OCI-LY7 (cell line): ENCODE measurements at regions not wholly inside any gene's neighbourhood (a gene's known extent, or its start where the extent isn't known, plus 50 kb on each side); places are given as distances from the start of the nearest gene placed in this dataset.

Source experiments
- BruUV-seq: library from RNA; stranded (reverse); fragments of 400-500 nt; replicated peaks from 2 replicates; lab custom pipeline; 2021; lab: Mats Ljungman, UMichigan
- CTCF ChIA-PET: fragments of 300-600 bp; sonication (Branson Sonifier 250); formaldehyde crosslinking; loops from one replicate; lab custom pipeline; 2022; ENCODE audit warnings: antibody characterized with exemption; ENCODE audit not compliant: unreplicated experiment; lab: Charles Lee
- POLR2A ChIA-PET: fragments of 300-600 bp; sonication (Branson Sonifier 250); formaldehyde crosslinking; loops from one replicate; lab custom pipeline; 2022; ENCODE audit warnings: antibody characterized with exemption; lab: Charles Lee
- DNase-seq: peaks from one replicate; pipeline ENCODE4 v3.0.0-alpha.2; 2015; ENCODE audit warnings: low spot score
- H2AFZ ChIP-seq: fragments of 200-600 bp; sonication (generic), shearing (Covaris generic); 2 replicates; pipeline ENCODE4 v1.6.1; 2014; ENCODE audit warnings: mild to moderate bottlenecking, antibody characterized with exemption, low read length, moderate library complexity
- H3K27ac ChIP-seq: fragments of 200-600 bp; sonication (generic); 2 replicates; pipeline ENCODE4 v1.5.1; 2014; ENCODE audit warnings: mixed run types, low read depth, mild to moderate bottlenecking, moderate library complexity, low read length, inconsistent platforms; ENCODE audit not compliant: poor library complexity, severe bottlenecking
- H3K36me3 ChIP-seq: fragments of 200-600 bp; sonication (generic); 2 replicates; pipeline ENCODE4 v1.6.1; 2014; ENCODE audit warnings: mild to moderate bottlenecking, antibody characterized with exemption, low read length, moderate library complexity, mixed read lengths; ENCODE audit not compliant: insufficient read depth
- H3K4me1 ChIP-seq: fragments of 200-600 bp; sonication (generic); 2 replicates; pipeline ENCODE4 v1.5.1; 2014; ENCODE audit warnings: mild to moderate bottlenecking, low read length; ENCODE audit not compliant: insufficient read depth, poor library complexity, severe bottlenecking
- H3K4me2 ChIP-seq: fragments of 200-600 bp; sonication (generic); 2 replicates; pipeline ENCODE4 v1.6.1; 2014; ENCODE audit warnings: mild to moderate bottlenecking, low read length
- H3K4me3 ChIP-seq: fragments of 200-600 bp; sonication (generic); 2 replicates; pipeline ENCODE4 v1.5.1; 2014; ENCODE audit warnings: mild to moderate bottlenecking, low read depth, low read length; ENCODE audit not compliant: poor library complexity, severe bottlenecking
- H3K79me2 ChIP-seq: fragments of 200-600 bp; sonication (generic); 2 replicates; pipeline ENCODE4 v1.6.1; 2016; ENCODE audit warnings: low read depth, mild to moderate bottlenecking, low read length, moderate library complexity, mixed read lengths; ENCODE audit not compliant: insufficient read depth
- H3K9me2 ChIP-seq: fragments of 200-600 bp; sonication (generic); 2 replicates; pipeline ENCODE4 v1.6.1; 2016; ENCODE audit warnings: mild to moderate bottlenecking, low read length, mixed read lengths; ENCODE audit not compliant: insufficient read depth
- H3K9me3 ChIP-seq: fragments of 200-600 bp; sonication (generic); 2 replicates; pipeline ENCODE4 v1.6.1; 2014; ENCODE audit warnings: mild to moderate bottlenecking, mixed run types, low read length, mixed read lengths
- H4K20me1 ChIP-seq: fragments of 200-600 bp; sonication (generic); 2 replicates; pipeline ENCODE4 v1.6.1; 2014; ENCODE audit warnings: mild to moderate bottlenecking, antibody characterized with exemption, low read length, moderate library complexity, mixed read lengths; ENCODE audit not compliant: insufficient read depth
- CTCF ChIP-seq: fragments of 200-600 bp; sonication (generic); conservative IDR thresholded peaks from 2 replicates; pipeline ENCODE4 v1.5.1; 2014; ENCODE audit warnings: mild to moderate bottlenecking, antibody characterized with exemption, low read length, moderate library complexity, mixed read lengths
- EZH2phosphoT487 ChIP-seq: fragments of 200-600 bp; sonication (generic); IDR thresholded peaks from 2 replicates; pipeline ENCODE4 v1.6.1; 2018; ENCODE audit warnings: low read depth, borderline replicate concordance, mild to moderate bottlenecking, mixed run types, antibody characterized with exemption, low read length, moderate library complexity, mixed read lengths
- intact Hi-C: fragments of 100-400 bp; cut with micrococcal nuclease; formaldehyde crosslinking; loops from one replicate; pipeline ENCODE4 v1.10.0; 2022; ENCODE audit not compliant: unreplicated experiment

- Histone ChIP-seq H3K27ac (no peak overlapping the region), H4K20me1 (no peaks in the 10 kb centered on the region), H3K4me1 (no peaks in the 10 kb centered on the region), H3K9me3 (no peaks in the 10 kb centered on the region), H3K4me3 (no peak overlapping the region), H3K9me2 (no peaks in the 10 kb centered on the region), H3K79me2 (no peaks in the 10 kb centered on the region), H2AFZ (no peak overlapping the region), H3K4me2 (no peak overlapping the region), H3K36me3 (no peaks in the 10 kb centered on the region)
- no peak for DNase-seq
- BruUV-seq, result no TSS peak
- no peak for TF ChIP-seq EZH2phosphoT487
- no peak for TF ChIP-seq CTCF
- ChIA-PET CTCF (no interaction called here), POLR2A (no interaction called here)
- intact Hi-C loops, result no loop called here
These were observed 96.6 kb downstream of the INHBB start for GRCh38 chr2:120442541-120442922.

DNA sequence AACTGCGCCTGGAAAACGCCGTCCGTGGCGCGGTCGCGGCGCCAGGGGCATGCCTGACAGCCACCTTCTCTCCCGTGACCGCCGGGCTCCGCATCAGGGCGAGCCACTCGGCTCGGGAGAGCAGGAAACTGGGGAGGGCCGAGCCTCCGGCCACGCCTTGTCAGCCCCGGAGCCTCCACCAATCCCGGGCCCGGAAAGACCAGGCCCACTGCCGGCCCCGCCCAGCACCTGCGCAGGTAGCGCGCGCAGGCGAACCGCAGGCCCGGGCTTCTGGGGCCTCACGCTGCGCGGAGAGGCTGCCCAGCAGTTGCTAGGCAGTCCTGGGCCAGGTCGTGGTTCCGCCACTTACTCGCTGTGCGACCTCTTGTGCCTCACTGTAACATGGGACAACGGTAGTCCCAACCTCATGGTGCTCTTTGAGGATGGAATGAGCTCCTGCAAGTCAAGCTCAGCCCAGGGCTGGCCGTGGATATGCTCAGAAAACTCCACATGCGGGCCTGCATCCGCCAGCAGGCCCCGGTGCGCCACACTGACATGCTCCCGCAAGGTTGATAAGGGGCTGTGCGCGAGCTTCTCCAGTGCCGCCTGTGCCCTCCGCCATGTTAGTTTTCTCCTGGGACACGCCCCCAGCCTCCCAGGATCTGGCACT is 97.1 kb downstream of the INHBB start:
- POLR2A ChIA-PET, result no interaction called here
- Histone ChIP-seq H3K9me2 (no peaks in the 10 kb centered on the region), H3K27ac (no peak overlapping the region), H3K9me3 (no peaks in the 10 kb centered on the region), H3K4me1 (no peaks in the 10 kb centered on the region), H2AFZ (no peak overlapping the region), H3K4me3 (no peak overlapping the region), H4K20me1 (no peaks in the 10 kb centered on the region), H3K4me2 (no peak overlapping the region), H3K79me2 (no peaks in the 10 kb centered on the region), H3K36me3 (no peaks in the 10 kb centered on the region)
- intact Hi-C loops, result no loop called here
- DNase-seq, result no peak
- no TSS peak for BruUV-seq
- CTCF ChIA-PET, result no interaction called here
- TF ChIP-seq EZH2phosphoT487 (no peak), CTCF (no peak)

- TF ChIP-seq EZH2phosphoT487, result no peak
- no peak for TF ChIP-seq CTCF
- Histone ChIP-seq H3K4me3 (no peak overlapping the region), H2AFZ (no peak overlapping the region), H3K27ac (no peak overlapping the region), H4K20me1 (no peaks in the 10 kb centered on the region), H3K79me2 (no peaks in the 10 kb centered on the region), H3K9me3 (no peaks in the 10 kb centered on the region), H3K36me3 (no peaks in the 10 kb centered on the region), H3K4me1 (no peaks in the 10 kb centered on the region), H3K4me2 (no peak overlapping the region), H3K9me2 (no peaks in the 10 kb centered on the region)
- ChIA-PET POLR2A (no interaction called here), CTCF (no interaction called here)
- no TSS peak for BruUV-seq
- DNase-seq, result no peak
- intact Hi-C loops, result no loop called here
These were observed 98.0 kb downstream of the INHBB start for GRCh38 chr2:120443946-120444345.
